ENCODE measurements at regions not wholly inside any gene's neighbourhood (a gene's known extent, or its start where the extent isn't known, plus 50 kb on each side); places are given as distances from the start of the nearest gene placed in this dataset.

- intact Hi-C loops (cut with DNase I): no loop called here
- H3K9me3 ChIP-seq: no peaks in the 10 kb centered on the region
- H3K36me3 ChIP-seq: no peaks in the 10 kb centered on the region
- no peak overlapping the region for H3K4me3 ChIP-seq (replicated peaks in 1 of 3)
- H3K27ac ChIP-seq: no peak overlapping the region
- no peaks in the 10 kb centered on the region for H3K4me1 ChIP-seq
- DNase-seq: no peak
- WGBS, 2 donors: 89 to 92% methylated on average over 1 of the region's 1 CpG
- TF ChIP-seq CTCF (IDR thresholded peaks at IDR 0.05) (no peak), POLR2A (IDR thresholded peaks at IDR 0.05) (no peak)
- no peaks in the 10 kb centered on the region for H3K27me3 ChIP-seq
Measured at GRCh38 chr1:217189362-217189761, 441.5 kb downstream of the GPATCH2 start.

DNA sequence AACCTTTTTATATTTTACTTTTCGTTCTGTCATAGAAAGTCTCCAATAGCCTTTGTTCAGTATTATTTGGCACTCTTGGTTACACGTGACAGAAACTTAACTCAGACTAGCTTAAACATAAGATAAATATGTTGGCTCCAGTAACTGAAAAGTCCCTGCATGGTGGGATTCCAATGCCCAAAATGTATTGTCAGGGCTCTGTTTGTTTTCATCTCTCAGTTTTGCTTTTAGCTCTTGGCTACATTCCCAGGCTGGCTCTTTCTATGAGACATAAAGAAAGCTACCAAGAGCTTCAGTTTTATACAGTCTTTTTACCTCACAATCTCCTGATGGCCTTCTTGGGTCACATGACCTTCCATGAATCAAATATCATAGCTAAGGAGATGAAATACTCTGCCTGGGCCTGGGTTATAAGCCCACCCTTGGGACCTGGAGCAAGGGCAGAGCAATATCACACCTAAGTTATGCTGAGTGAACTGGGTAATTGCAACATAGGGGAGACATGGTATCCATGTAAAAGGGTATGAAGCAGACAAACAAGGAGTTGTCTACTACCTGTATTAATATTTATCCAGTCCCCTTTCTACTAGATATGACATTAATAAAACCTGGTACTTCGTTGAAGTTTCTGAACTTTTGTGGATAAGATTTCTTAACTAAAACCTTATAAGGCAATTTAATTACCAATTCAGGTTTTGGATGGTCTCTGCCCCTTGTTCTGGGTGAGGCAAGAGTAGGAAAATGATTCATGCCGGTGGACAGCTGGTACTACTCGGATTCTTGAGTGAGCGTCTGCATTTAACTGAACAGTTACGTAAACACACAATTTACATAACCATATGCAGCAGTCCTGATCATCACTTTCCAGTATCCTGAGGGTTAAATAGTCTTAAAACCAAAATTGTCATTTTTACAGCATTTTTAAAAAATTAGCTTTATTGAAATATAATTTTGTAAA, 442.3 kb downstream of the GPATCH2 start:
- H3K4me1 ChIP-seq: no peaks in the 10 kb centered on the region
- intact Hi-C loops (cut with DNase I): no loop called here
- no peaks in the 10 kb centered on the region for H3K9me3 ChIP-seq
- TF ChIP-seq POLR2A (IDR thresholded peaks at IDR 0.05): no peak
- H3K4me3 ChIP-seq (replicated peaks in 1 of 3): no peak overlapping the region
- 73 to 85% methylated on average over 7 of the region's 7 CpGs for WGBS, 2 donors
- H3K27ac ChIP-seq: no peak overlapping the region
- no peak for DNase-seq
- H3K36me3 ChIP-seq: no peaks in the 10 kb centered on the region
- no peaks in the 10 kb centered on the region for H3K27me3 ChIP-seq

DNA sequence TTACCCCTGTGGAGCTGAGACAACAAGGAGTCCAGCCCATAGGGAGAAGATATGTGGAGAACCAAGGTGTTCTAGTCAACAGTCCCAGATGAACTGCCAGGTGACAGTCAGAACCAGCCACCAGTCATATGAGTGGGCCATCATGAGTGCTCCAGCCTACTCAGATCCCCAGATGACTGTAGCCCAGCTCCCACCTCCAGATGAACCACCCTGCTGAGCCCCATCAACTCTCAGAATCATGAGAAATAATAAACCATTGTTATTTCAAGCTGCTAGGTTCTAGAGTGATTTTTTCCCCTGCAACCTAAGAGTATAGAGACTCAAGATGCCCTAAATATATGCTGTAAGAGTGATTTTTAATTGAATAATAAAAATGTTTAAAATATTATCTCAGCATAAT, 444.2 kb downstream of the GPATCH2 start:
- H3K4me1 ChIP-seq: no peaks in the 10 kb centered on the region
- DNase-seq: no peak
- H3K27me3 ChIP-seq: no peaks in the 10 kb centered on the region
- no peak overlapping the region for H3K27ac ChIP-seq
- no peaks in the 10 kb centered on the region for H3K9me3 ChIP-seq
- no peak for TF ChIP-seq CTCF (IDR thresholded peaks at IDR 0.05)
- no peak for TF ChIP-seq POLR2A (IDR thresholded peaks at IDR 0.05)
- H3K4me3 ChIP-seq (replicated peaks in 1 of 3): no peak overlapping the region
- no peaks in the 10 kb centered on the region for H3K36me3 ChIP-seq
- intact Hi-C loops (cut with DNase I): no loop called here

DNA sequence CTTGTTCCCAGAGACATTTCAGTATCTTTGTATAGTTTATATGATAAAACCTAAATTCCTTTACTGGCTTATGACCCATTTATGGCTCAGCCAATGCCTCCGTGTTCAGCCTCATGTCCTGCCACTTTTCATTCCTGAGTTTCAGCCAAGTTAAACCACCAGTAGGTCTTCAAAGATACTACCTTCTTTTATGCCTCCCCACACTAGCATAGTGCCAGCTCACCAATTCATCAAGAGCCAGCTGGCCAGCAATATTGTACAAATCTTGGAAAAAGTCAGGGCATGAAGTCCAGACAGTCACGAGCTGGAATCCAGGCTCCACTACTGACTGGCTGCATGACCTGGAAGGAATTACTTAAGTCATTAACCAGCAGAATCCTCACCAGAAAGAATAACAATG, 446.0 kb downstream of the GPATCH2 start:
- Histone ChIP-seq H3K27ac (no peak overlapping the region), H3K9me3 (no peaks in the 10 kb centered on the region), H3K36me3 (no peaks in the 10 kb centered on the region), H3K27me3 (no peaks in the 10 kb centered on the region), H3K4me1 (no peaks in the 10 kb centered on the region), H3K4me3 (replicated peaks in 1 of 3) (no peak overlapping the region)
- TF ChIP-seq CTCF (IDR thresholded peaks at IDR 0.05): no peak
- no peak for TF ChIP-seq POLR2A (IDR thresholded peaks at IDR 0.05)
- intact Hi-C loops (cut with DNase I): no loop called here
- peak in 1 of 2 donors; percentile 2 for DNase-seq
- WGBS, 2 donors: 33 to 36% methylated on average over 2 of the region's 2 CpGs

GRCh38 chr1:217182992-217183391, 447.9 kb downstream of the GPATCH2 start:
- no peaks in the 10 kb centered on the region for H3K36me3 ChIP-seq
- WGBS, 2 donors: 87 to 88% methylated on average over 6 of the region's 6 CpGs
- no peak overlapping the region for H3K4me3 ChIP-seq (replicated peaks in 1 of 3)
- no peaks in the 10 kb centered on the region for H3K4me1 ChIP-seq
- TF ChIP-seq POLR2A (IDR thresholded peaks at IDR 0.05) (no peak), CTCF (IDR thresholded peaks at IDR 0.05) (no peak)
- H3K27me3 ChIP-seq: no peaks in the 10 kb centered on the region
- no peaks in the 10 kb centered on the region for H3K9me3 ChIP-seq
- intact Hi-C loops (cut with DNase I): no loop called here
- H3K27ac ChIP-seq: no peak overlapping the region
- DNase-seq: no peak
